ENCODE measurements at regions not wholly inside any gene's neighbourhood (a gene's known extent, or its start where the extent isn't known, plus 50 kb on each side); places are given as distances from the start of the nearest gene placed in this dataset.

DNA sequence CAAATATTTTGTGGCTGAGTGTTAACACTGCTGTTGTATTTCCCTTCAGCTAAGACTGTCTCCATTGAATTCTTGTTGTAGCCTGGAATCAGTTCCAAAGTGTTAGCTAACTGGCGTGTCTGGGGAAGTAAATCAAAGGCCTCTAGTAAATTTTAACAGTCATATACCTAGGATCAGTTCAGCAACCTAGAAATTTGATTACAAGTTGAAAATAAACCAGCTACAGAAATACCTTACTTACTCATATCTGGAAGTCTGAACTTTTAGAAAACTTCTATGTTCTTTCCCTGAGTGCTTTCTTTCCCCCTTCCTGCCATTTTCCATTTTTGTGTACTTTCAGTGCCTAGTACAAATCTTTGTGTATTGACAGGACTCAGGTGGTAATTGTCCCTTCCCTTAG lies 396.7 kb upstream of the DCC start:
- TF ChIP-seq, protein P1, sequence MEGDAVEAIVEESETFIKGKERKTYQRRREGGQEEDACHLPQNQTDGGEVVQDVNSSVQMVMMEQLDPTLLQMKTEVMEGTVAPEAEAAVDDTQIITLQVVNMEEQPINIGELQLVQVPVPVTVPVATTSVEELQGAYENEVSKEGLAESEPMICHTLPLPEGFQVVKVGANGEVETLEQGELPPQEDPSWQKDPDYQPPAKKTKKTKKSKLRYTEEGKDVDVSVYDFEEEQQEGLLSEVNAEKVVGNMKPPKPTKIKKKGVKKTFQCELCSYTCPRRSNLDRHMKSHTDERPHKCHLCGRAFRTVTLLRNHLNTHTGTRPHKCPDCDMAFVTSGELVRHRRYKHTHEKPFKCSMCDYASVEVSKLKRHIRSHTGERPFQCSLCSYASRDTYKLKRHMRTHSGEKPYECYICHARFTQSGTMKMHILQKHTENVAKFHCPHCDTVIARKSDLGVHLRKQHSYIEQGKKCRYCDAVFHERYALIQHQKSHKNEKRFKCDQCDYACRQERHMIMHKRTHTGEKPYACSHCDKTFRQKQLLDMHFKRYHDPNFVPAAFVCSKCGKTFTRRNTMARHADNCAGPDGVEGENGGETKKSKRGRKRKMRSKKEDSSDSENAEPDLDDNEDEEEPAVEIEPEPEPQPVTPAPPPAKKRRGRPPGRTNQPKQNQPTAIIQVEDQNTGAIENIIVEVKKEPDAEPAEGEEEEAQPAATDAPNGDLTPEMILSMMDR (conservative IDR thresholded peaks at IDR 0.05; ENCODE audit: low read depth, low read length): no peak
- no peak for TF ChIP-seq EZH2 (IDR thresholded peaks at IDR 0.05; ENCODE audit: low read length, unreplicated experiment)
